ENCODE measurements at regions not wholly inside any gene's neighbourhood (a gene's known extent, or its start where the extent isn't known, plus 50 kb on each side); places are given as distances from the start of the nearest gene placed in this dataset.

DNA sequence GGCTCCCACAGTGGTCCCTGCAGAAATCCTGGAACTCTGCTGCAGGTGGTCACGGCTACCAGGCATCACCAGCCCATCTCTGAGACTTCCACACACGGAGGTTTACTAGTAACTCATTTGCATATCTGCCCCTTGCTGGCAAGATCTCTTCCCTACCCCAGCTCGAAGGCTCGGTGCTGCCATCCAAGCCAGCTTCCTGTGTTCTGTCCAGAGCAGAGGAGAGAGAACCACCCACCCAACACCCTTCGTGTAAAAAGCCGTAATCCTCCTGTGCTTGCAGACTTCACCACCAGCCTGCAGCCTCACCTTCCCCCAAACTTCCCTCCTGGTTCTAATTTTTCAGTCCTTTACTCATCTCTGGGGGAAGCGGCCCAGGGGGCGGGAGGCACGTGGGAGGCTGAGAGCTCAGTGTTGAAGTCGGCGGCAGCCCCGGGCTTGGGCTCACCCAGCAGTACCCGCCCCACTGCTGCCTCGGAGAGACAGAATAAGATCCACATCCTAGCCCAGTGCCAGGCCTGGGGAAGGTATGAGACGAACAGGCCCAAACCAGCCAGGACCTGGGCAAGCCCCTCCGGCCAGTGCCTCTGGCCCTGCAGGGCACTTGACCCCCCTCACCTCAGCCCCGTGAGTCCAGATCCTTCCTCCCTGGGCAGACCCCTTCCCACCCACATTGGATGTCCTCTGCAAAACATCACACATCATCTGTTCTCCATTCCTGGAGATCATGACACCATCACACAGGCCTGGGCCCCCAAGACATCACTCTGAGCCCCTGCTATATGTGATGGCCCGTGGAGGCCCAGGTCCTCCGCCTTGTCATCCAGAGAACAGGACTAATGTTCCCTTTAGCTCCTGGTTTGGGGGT is 145.8 kb upstream of the ID2 start:
- peaks cover 4% of the 10 kb centered on the region for H3K9me3 Mint-ChIP-seq (ENCODE audit: unreplicated experiment)
- no peak overlapping the region for H3K4me3 Mint-ChIP-seq (ENCODE audit: unreplicated experiment)
- H3K4me1 Mint-ChIP-seq (ENCODE audit: unreplicated experiment) = peaks cover 26% of the 10 kb centered on the region
- H3K27ac Mint-ChIP-seq (ENCODE audit: unreplicated experiment) = no peak overlapping the region
- no peak for TF ChIP-seq CTCF (IDR thresholded peaks at IDR 0.05)
- H3K36me3 Mint-ChIP-seq (ENCODE audit: unreplicated experiment) = no peaks in the 10 kb centered on the region
- no peak for DNase-seq (ENCODE audit: extremely low spot score, unreplicated experiment)
- H3K27me3 Mint-ChIP-seq (ENCODE audit: unreplicated experiment) = no peaks in the 10 kb centered on the region

DNA sequence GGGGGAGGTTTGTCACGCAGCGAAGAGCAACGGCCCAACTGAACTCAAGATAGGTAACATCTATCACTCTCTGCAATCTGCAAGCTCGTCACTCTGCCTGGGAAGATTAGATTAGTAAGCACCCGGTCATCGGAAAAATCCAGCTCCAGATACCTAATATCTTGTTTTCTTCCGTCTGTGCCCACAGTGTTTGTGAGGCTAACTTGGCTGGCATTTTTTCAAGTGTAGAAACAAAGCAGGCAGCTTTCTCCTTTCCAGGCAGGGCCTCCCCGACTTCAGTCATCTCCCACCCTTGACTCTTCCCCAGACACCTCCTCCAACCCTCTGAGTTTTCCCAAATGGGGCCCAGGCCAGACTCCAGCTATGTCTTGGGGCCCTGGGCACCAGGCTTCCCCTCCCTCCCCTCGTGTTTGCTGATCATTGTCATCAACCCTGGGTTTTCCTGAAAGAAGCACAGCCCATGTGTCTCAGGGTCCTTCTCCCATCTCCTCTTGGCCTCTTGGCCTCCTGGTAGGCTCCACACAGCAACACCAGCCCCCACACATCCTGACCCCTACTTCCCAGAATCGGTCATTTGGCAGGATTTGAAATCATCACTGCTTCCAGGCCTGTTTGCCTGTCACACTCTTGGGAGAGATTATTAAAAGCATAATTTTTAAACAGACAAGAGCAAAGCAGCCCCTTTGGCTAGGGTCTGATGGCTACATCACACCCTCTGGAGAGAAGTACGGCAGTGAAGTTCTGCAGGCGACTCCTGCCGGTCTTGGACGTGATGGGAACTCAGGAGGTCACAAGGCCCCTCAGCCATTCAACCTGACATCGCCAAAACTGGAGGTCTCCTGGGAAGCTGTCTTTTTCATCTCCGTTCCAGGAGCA is 144.9 kb upstream of the ID2 start:
- H3K4me3 Mint-ChIP-seq (ENCODE audit: unreplicated experiment) = no peak overlapping the region

DNA sequence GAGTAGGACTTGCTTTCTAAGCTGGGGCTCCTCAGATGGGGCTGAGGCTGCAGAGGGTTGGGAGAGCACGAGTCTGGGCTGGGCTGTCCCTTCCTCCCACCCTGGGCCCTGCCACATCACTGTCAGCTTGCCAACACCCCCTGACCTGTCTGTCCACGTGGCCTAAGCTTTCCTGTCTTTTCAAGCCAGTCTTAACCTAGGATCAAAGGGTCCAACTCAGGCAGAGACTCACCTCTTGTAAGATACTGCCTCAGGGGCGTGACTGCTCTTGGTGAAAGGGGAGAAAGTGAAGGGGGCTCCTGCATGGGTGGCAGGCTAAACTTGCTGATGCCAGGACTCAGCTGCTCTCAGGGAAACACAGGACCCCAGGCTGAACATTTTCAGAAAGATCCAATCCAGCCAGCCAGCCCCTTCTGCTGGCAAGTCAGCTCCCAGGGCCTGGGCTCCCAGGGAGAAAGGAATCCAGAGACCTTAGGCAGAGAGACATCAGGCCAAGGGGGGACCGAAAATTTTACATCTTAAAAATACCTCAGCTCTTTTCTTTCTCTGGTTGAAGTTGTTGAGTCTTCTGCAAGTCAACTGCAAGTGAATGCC is 144.2 kb upstream of the ID2 start:
- H3K27me3 Mint-ChIP-seq (ENCODE audit: unreplicated experiment) = no peaks in the 10 kb centered on the region
- no peaks in the 10 kb centered on the region for H3K36me3 Mint-ChIP-seq (ENCODE audit: unreplicated experiment)
- H3K9me3 Mint-ChIP-seq (ENCODE audit: unreplicated experiment) = no peaks in the 10 kb centered on the region
- no peak overlapping the region for H3K27ac Mint-ChIP-seq (ENCODE audit: unreplicated experiment)
- H3K4me1 Mint-ChIP-seq (ENCODE audit: unreplicated experiment) = peaks cover 26% of the 10 kb centered on the region
- TF ChIP-seq CTCF (IDR thresholded peaks at IDR 0.05) = no peak
- DNase-seq (ENCODE audit: extremely low spot score, unreplicated experiment) = no peak
- no peak overlapping the region for H3K4me3 Mint-ChIP-seq (ENCODE audit: unreplicated experiment)

More for the DNA sequence above, 144.9 kb upstream of the ID2 start:
- Mint-ChIP-seq H3K27me3 (ENCODE audit: unreplicated experiment) (no peaks in the 10 kb centered on the region), H3K36me3 (ENCODE audit: unreplicated experiment) (no peaks in the 10 kb centered on the region), H3K4me1 (ENCODE audit: unreplicated experiment) (peaks cover 26% of the 10 kb centered on the region), H3K27ac (ENCODE audit: unreplicated experiment) (no peak overlapping the region), H3K9me3 (ENCODE audit: unreplicated experiment) (no peaks in the 10 kb centered on the region)
- DNase-seq (ENCODE audit: extremely low spot score, unreplicated experiment) = no peak
- no peak for TF ChIP-seq CTCF (IDR thresholded peaks at IDR 0.05)

DNA sequence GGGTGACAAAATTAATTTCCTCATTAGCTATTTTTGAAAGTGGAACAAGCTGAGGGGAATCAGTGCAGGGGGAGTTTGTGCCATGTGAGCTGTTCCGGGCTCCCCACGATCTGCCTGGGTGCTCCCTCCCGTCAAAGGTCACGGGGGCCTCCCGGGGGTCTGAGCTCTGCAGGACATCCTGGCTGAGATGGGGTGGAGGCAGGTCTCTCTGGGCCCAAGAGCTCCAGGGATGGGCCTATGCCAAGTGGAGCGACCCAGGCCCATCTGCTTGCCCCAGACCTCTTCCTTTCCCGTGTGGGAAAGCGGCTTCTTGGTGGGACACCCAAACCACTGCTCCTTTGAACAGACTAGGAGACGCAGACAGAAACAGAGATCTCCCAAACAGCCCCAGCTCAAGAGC is 143.3 kb upstream of the ID2 start:
- H3K4me3 Mint-ChIP-seq (ENCODE audit: unreplicated experiment) = no peak overlapping the region
- no peaks in the 10 kb centered on the region for H3K36me3 Mint-ChIP-seq (ENCODE audit: unreplicated experiment)
- no peaks in the 10 kb centered on the region for H3K27me3 Mint-ChIP-seq (ENCODE audit: unreplicated experiment)
- H3K9me3 Mint-ChIP-seq (ENCODE audit: unreplicated experiment) = no peaks in the 10 kb centered on the region
- no peak overlapping the region for H3K27ac Mint-ChIP-seq (ENCODE audit: unreplicated experiment)
- no peak for DNase-seq (ENCODE audit: extremely low spot score, unreplicated experiment)
- peaks cover 34% of the 10 kb centered on the region for H3K4me1 Mint-ChIP-seq (ENCODE audit: unreplicated experiment)
- no peak for TF ChIP-seq CTCF (IDR thresholded peaks at IDR 0.05)
